PFSK-1 (cell line): ENCODE measurements at regions not wholly inside any gene's neighbourhood (a gene's known extent, or its start where the extent isn't known, plus 50 kb on each side); places are given as distances from the start of the nearest gene placed in this dataset.

ENCODE experiments used
- POLR2AphosphoS5 ChIP-seq: IDR thresholded peaks from 2 replicates; pipeline ENCODE4 v1.6.1; 2012; ENCODE audit warnings: low read depth, mild to moderate bottlenecking, control low read depth, low read length, moderate library complexity
- TAF1 ChIP-seq: IDR thresholded peaks from 2 replicates; pipeline ENCODE4 v1.6.1; 2012; ENCODE audit warnings: low read length, control low read depth, borderline replicate concordance; ENCODE audit not compliant: insufficient read depth

GRCh38 chr10:130257897-130258296, 121.7 kb downstream of the GLRX3 start:
- TF ChIP-seq TAF1 (no peak), POLR2AphosphoS5 (no peak)
